Keratinocyte (primary cell): ENCODE measurements at regions not wholly inside any gene's neighbourhood (a gene's known extent, or its start where the extent isn't known, plus 50 kb on each side); places are given as distances from the start of the nearest gene placed in this dataset.

ENCODE experiments used
- DNase-seq: peaks from one replicate; pipeline ENCODE4 v3.0.0-alpha.2; 2011; ENCODE audit warnings: low read depth, missing footprints, low spot score
- FAIRE-seq: peaks from 2 replicates; lab custom pipeline; 2011; peaks lifted over from hg19 to GRCh38; lab: Jason Lieb, UNC
- H2AFZ ChIP-seq: 2 replicates; pipeline ENCODE4 v1.6.0; 2012; ENCODE audit warnings: low read length, control low read depth, inconsistent platforms; ENCODE audit not compliant: control insufficient read depth
- H3K27ac ChIP-seq: 2 replicates; pipeline ENCODE4 v1.5.1; 2011; ENCODE audit warnings: low read length; ENCODE audit not compliant: control insufficient read depth, insufficient read depth
- H3K27me3 ChIP-seq: 3 replicates; pipeline ENCODE4 v1.6.0; 2011; ENCODE audit warnings: low read length; ENCODE audit not compliant: control insufficient read depth, insufficient read depth; ENCODE audit errors: extremely low read depth
- H3K36me3 ChIP-seq, 2 experiments: 2 replicates in 1 of 2; 3 replicates in 1 of 2; pipeline ENCODE4 v1.5.1; 2011; ENCODE audit warnings: low read length in 2 of 2, mild to moderate bottlenecking in 1 of 2; ENCODE audit not compliant: control insufficient read depth in 2 of 2, insufficient read depth in 2 of 2; ENCODE audit errors: extremely low read depth in 1 of 2
- H3K4me1 ChIP-seq: 3 replicates; pipeline ENCODE4 v1.5.1; 2011; ENCODE audit warnings: low read length; ENCODE audit not compliant: control insufficient read depth, insufficient read depth; ENCODE audit errors: extremely low read depth
- H3K4me2 ChIP-seq: 3 replicates; pipeline ENCODE4 v1.6.0; 2011; ENCODE audit warnings: low read depth, low read length; ENCODE audit not compliant: control insufficient read depth, insufficient read depth; ENCODE audit errors: extremely low read depth
- H3K4me3 ChIP-seq, 3 experiments: fragments of 200-600 bp in 1 of 3; sonication (generic) in 1 of 3; 2 replicates in 2 of 3; 3 replicates in 1 of 3; pipeline ENCODE4 v1.5.1; 2011 to 2016; ENCODE audit warnings: low read length in 3 of 3, mild to moderate bottlenecking in 3 of 3, control low read depth in 2 of 3, inconsistent platforms in 1 of 3, low read depth in 1 of 3, mixed read lengths in 1 of 3, mixed run types in 1 of 3, moderate library complexity in 1 of 3; ENCODE audit not compliant: control insufficient read depth in 2 of 3, insufficient read depth in 2 of 3; ENCODE audit errors: extremely low read depth in 1 of 3
- H3K79me2 ChIP-seq: 2 replicates; pipeline ENCODE4 v1.6.0; 2012; ENCODE audit warnings: low read length; ENCODE audit not compliant: control insufficient read depth, insufficient read depth
- H3K9ac ChIP-seq: 3 replicates; pipeline ENCODE4 v1.6.0; 2011; ENCODE audit warnings: low read length; ENCODE audit not compliant: control insufficient read depth, insufficient read depth; ENCODE audit errors: extremely low read depth
- H3K9me1 ChIP-seq: 3 replicates; pipeline ENCODE4 v1.6.0; 2011; ENCODE audit warnings: low read length; ENCODE audit not compliant: control insufficient read depth, insufficient read depth; ENCODE audit errors: extremely low read depth
- H3K9me3 ChIP-seq: 2 replicates; pipeline ENCODE4 v1.5.1; 2012; ENCODE audit warnings: low read depth, low read length; ENCODE audit not compliant: control insufficient read depth
- H4K20me1 ChIP-seq: 3 replicates; pipeline ENCODE4 v1.6.0; 2011; ENCODE audit warnings: low read length; ENCODE audit not compliant: control insufficient read depth, insufficient read depth; ENCODE audit errors: extremely low read depth
- CTCF ChIP-seq, 3 experiments: IDR thresholded peaks in 1 of 3; conservative IDR thresholded peaks in 1 of 3; optimal IDR thresholded peaks in 1 of 3; 2 replicates in 2 of 3; 3 replicates in 1 of 3; pipeline versions ENCODE3 to v1.5.1; 2011; ENCODE audit warnings: low read length in 3 of 3, mild to moderate bottlenecking in 3 of 3, moderate library complexity in 2 of 3, control low read depth in 1 of 3, inconsistent platforms in 1 of 3; ENCODE audit not compliant: insufficient read depth in 2 of 3; ENCODE audit errors: extremely low read depth in 1 of 3
- EZH2 ChIP-seq: IDR thresholded peaks from one replicate; pipeline ENCODE4 v1.6.1; 2012; ENCODE audit warnings: inconsistent platforms, mild to moderate bottlenecking, low read length, moderate library complexity
- dilution Hi-C: fragments of 300-500 bp; cut with MboI; formaldehyde crosslinking; loops from one replicate; pipeline ENCODE4 v1.7.0; 2020; ENCODE audit warnings: low sequenced_read_pairs; ENCODE audit not compliant: extremely low pct_ligation_motif_present

- no peak overlapping the region for H2AFZ ChIP-seq
- no peak overlapping the region for H3K9ac ChIP-seq
- no peaks in the 10 kb centered on the region for H3K79me2 ChIP-seq
- no peaks in the 10 kb centered on the region for H3K36me3 ChIP-seq
- H3K4me2 ChIP-seq, result no peak overlapping the region
- no peaks in the 10 kb centered on the region for H3K9me1 ChIP-seq
- no peaks in the 10 kb centered on the region for H4K20me1 ChIP-seq
- dilution Hi-C loops, result no loop called here
- FAIRE-seq (no peak), DNase-seq (no peak)
- H3K27me3 ChIP-seq, result no peaks in the 10 kb centered on the region
- TF ChIP-seq CTCF (optimal IDR thresholded peaks at IDR 0.05 in 1 of 3, IDR thresholded peaks at IDR 0.05 in 1 of 3, conservative IDR thresholded peaks at IDR 0.05 in 1 of 3; ENCODE audit: extremely low read depth in 1 of 3, insufficient read depth in 2 of 3, low read length in 3 of 3), result no peak
- H3K4me3 ChIP-seq, result no peak overlapping the region
- H3K4me1 ChIP-seq, result no peaks in the 10 kb centered on the region
- H3K9me3 ChIP-seq, result no peaks in the 10 kb centered on the region
- H3K27ac ChIP-seq, result no peak overlapping the region
These were observed 74.3 kb upstream of the MARCHF11 start for GRCh38 chr5:16253856-16254255.

- dilution Hi-C loops, result no loop called here
- FAIRE-seq (no peak), DNase-seq (no peak)
- Histone ChIP-seq H2AFZ (no peak overlapping the region), H3K27me3 (no peaks in the 10 kb centered on the region), H3K9me1 (no peaks in the 10 kb centered on the region), H4K20me1 (no peaks in the 10 kb centered on the region), H3K4me1 (no peaks in the 10 kb centered on the region), H3K27ac (no peak overlapping the region), H3K4me2 (no peak overlapping the region), H3K79me2 (no peaks in the 10 kb centered on the region), H3K9me3 (no peaks in the 10 kb centered on the region), H3K9ac (no peak overlapping the region), H3K4me3 (no peak overlapping the region), H3K36me3 (no peaks in the 10 kb centered on the region)
- no peak for TF ChIP-seq EZH2
- TF ChIP-seq CTCF (optimal IDR thresholded peaks at IDR 0.05 in 1 of 3, IDR thresholded peaks at IDR 0.05 in 1 of 3, conservative IDR thresholded peaks at IDR 0.05 in 1 of 3; ENCODE audit: extremely low read depth in 1 of 3, insufficient read depth in 2 of 3, low read length in 3 of 3), result no peak
These were observed 66.4 kb upstream of the MARCHF11 start for GRCh38 chr5:16245956-16246355.
